ENCODE measurements at regions not wholly inside any gene's neighbourhood (a gene's known extent, or its start where the extent isn't known, plus 50 kb on each side); places are given as distances from the start of the nearest gene placed in this dataset.

DNA sequence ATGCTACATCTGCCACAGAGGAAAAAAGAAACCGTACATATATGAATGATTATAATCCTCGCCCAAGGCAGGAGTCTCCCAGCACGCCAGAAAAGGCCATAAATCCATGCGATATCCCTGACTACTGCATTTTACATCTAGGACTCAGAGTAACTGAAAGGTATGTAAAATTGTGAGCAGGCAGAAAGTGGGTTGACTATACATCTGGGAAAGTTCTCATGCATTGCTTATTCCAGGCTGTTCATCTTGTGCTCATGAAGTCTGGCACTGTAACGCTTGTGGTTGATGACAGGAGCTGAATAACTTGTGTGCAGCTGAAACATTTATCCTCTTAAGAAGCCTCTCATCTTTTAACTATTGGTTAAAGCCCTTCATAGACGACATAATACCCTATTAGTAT lies 193.4 kb upstream of the STEAP4 start:
- DNase-seq = peak; percentile 46

DNA sequence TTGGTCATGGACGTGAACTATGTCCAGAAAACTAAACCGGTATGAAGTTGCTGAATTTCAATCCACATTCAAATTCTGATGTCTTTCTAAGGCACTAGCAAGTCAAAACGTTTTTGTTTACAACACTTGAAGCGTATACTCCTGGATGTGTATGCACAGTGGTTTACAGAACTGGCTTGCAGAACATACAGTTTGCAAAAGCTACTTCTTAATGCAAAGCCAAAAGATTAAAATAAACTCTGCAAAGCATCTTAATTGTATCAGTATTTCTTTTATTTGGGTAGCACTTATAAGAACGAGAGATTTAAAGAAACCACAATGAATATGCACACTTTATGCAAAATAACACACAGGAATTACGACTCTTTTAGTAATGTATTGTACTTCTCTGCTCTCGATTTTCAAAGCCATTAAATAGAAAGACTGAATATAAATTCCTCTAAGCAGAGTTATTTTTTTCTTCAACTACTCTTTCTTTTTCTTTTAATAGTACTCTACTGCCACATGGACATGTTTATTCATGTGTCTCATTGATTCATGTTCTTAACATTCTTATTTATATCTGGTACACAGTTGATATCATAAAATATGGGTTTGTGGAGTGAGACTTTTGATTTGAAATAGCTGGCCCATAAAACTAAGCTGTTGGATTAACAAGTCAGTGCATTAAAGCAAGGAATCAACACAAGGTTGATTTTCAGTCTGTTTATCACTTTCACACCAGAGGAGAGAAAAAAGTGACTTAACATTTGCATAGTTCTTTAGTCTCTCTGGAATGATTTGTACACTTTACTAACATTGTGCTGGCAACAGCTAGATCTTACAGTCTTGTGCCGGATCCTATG lies 189.4 kb upstream of the STEAP4 start:
- DNase-seq = no peak

DNA sequence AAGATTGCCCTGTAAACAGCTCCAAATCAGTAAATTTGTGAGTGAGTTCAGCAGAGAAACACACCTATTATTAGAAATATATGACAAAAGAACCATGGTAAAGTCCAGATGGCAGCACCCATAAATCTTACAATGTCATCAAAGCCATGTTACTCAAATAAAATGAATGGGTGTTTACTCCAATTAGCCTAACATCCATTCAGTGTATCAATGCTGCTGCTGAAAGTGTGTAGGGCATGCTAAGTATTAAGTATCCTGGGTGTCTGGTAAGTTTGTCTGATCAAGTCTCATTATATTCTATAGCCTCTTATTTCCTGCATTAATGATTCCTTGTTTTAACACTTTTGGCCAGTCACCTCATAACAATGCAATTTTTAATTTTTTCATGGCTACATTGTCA lies 185.5 kb upstream of the STEAP4 start:
- no peak for DNase-seq

DNA sequence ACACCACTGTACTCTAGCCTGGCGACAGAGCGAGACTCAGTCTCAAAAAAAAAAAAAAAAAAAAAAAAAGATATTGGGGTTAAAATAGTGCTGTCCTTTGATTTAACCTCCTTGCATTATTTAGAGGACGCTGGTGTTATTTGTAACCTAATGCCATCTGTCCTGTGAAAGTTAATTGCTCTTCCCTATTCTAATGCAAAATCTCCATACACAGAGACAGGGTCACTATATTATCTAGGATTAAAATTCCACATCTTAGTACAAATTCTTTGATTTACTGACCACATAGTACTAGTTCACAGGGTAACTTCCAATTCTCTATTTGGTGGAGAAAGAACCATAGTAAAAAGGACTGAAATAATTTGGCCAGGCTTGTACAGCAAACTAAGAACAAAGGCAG lies 184.2 kb upstream of the STEAP4 start:
- no peak for DNase-seq

DNA sequence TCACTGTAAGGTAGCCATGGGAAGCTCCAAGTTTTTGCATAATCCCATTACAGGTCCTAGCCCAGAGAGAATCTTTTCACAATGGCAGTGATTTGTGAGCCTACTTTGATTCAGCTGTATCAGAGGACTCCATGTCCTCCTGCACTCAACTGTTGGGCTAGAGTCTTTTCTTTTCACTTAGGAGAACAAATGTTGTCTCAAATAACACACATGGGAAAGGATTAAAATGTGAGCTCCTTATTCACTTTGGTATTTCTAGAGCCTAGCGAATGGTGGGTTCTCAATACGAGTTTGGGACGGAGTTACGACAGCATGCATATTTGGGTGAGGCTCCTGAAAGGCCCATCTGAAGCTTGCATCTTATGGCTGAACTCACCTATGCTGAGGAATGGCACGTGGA lies 183.5 kb upstream of the STEAP4 start:
- no peak for DNase-seq

DNA sequence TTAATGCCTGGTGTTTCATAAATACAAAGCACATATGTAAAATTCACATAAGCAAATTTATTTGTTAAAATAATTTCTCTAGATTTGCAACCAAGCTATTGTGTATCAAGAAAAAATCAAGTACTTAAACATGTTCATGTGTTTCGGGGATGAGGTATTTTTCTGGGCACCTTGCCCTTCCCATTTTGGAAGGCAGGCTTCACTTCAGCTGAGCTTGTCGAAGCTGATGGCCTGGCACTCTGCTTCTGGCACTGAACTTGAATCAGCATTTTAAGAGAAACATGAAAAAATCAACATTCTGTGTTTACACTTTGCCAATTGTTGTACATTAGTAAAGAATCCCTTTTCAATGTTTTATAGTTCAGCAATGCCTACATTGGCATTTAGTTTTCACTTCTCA lies 179.1 kb upstream of the STEAP4 start:
- DNase-seq = peak; percentile 25

DNA sequence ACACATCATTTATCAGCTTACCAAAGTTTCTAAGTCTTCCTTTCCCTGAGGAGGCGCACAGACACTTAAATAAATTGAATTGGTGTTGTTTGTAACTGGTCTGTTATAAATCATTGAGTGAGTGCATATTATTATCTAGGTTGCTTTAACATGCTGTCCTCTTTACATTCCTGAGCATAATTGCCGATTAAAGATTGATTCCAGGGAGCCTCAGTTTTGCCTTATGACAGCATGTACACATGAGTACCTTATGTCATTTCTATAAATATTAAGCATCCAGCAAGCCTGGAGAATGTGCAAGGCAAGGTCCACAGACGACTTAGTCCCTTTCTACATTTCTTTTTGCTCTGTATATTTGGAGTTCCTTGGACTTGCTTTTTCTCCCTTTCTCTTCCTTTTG lies 177.9 kb upstream of the STEAP4 start:
- DNase-seq = no peak

DNA sequence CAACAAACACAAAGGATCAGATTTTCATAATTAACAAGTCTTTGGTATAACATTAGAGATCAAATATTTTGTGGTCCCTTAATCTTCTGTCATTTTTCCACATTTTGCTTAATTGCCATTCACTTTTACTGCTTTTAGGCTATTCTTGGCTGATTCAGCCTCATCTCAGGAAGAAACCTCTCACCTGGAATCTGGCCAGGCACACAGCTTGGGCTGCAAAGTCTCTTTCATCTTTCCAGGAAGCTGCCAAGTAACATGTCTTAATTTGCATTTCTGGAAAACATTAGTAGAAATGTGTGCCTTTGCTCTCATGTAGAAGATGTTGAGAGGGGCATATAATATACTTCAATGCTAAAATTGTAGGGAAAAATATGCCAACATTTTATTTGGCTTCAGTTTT lies 174.2 kb upstream of the STEAP4 start:
- DNase-seq = peak; percentile 29

DNA sequence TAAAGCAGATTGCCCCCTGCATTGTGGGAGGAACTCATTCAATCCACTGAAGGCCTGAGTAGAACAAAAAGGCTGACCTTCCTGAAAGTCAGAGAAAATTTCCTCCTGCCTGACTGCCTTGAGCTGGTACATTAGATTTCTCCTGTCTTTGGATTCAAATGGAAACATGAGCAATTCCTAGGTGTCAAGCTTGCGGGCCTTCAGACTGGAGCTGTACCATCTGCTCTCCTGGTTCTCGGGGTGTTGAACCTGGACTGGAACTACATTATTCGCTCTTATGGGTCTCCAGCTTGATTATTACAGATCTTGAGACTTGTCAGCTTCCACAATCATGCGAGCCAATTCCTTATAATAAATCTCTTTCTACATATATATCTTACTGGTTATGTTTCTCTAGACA lies 173.6 kb upstream of the STEAP4 start:
- no peak for DNase-seq

DNA sequence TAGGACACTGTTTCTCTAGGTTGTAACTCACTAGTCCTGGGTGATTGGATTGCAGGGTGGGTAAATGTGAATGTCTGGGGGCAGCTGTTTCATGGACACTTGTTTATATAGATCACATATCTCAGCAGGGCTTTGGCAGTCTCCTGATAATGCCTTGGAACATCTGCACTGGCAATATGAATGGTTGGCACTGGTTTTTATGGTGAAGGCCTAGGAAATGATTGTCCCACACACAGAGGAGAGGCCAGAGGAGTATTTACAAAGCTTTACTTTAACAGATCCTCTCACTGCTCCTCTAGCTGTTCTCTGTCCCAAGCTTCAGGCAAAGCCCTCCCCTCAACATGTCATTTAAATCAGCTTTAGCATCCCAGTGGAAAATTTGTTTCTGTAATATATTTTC lies 171.3 kb upstream of the STEAP4 start:
- DNase-seq = peak; percentile 18

DNA sequence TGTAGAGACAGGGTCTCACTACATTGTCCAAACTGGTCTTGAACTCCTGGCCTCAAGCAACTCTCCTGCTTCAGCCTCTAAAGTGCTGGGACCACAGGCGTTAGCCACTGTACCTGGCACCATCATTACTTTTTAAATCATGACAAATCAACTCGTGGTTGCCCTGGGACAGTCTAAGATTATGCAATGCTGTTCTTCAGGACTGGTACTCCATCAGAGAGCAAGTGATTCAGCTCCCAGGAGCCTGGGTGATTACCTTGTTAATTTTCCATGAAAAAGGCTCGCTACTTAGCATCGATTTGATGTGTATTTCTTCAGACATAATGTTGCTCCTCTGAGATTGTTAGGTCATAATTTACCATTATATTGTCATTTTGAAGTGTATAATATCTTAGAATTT lies 158.9 kb upstream of the STEAP4 start:
- no peak for DNase-seq

DNA sequence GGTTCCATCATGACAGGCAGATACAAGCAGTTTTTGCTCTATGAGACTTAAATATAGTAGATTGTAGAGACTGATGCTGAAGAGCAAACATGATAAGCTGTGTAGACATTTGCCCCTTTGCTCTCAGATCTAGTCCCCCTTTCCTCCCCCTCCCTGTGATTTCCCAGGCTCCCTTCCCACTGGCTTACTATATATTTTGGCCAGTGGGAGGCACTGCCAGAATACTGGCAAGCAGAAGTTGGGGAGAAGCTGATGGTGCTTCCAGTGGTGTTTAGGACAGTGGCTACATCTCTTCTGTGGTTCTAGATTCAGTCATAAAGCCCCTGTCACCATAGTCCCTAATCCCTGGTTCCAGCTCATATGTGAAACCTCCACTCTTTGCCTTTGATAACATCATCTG lies 156.1 kb upstream of the STEAP4 start:
- no peak for DNase-seq

DNA sequence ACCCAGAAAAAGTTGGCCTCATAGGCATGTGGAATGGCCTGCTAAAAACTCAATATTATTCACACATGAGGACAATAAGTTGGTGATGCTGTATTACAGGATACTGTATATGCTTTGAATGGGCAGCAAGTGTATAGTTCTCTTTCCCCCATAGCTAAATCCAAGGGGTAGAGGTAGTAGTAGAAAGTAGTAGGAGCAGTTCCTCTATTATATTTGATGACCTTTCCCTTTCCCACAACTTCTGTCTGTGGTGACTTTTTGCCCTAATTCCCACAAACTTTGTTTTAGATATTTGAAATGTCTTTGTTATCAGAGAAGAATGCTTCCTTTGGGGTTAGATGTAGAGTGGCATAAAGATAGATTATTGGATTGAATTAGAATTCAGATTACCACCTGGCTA lies 154.0 kb upstream of the STEAP4 start:
- DNase-seq = no peak

DNA sequence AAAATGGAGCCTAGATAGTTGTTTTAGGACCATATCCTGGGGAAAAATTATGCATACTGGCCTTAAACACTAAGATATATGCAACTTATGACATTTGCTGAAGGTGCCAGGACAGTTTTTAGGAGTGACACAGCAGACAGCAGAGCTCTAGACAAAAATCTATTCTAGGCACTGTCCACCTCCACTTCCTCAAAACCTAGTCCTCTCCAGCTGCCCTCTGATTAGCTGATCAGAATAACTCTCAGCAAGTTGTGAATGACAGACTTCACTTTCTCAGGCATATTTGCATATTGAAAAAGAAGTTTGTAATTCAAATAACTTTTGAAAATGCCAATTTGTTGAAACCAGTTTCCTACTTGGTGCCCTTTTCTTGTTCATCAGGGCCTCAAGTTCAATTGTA lies 152.3 kb upstream of the STEAP4 start:
- DNase-seq = no peak

DNA sequence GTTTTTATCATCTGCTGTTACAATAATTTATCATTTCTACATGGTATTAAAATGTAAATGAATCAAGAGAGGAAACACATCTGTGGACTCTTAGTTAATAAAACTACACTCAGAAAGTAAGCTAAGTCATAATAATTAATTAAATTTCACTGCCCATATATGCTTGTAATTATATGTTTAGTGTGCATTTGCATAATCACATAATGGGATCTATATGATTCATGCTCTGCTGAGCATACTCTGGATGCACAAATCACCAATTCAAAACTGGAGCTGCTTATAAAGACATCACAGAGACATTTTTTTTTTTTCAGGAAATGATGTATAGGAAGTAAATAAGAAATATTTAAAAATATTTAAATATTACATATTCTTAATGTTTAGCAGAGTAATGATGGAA lies 151.6 kb upstream of the STEAP4 start:
- DNase-seq = no peak

DNA sequence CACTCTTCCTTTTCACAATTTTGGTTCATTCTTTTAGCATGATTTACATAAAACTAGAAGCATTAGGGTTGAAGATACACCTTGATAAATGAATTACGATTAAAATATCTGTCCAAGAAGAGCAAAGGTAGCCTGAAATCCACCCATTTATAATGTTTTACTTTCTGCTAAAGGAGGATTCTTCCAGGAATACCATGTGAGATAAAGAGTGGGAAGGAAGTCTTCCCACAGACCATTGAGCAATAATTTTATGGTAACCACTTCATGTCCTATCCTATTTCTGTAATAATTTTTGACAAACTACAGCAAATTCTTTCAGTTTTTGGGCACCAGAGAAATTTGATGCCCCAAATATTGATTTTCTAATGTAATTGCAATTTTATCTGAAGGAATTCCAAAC lies 150.6 kb upstream of the STEAP4 start:
- DNase-seq = no peak

DNA sequence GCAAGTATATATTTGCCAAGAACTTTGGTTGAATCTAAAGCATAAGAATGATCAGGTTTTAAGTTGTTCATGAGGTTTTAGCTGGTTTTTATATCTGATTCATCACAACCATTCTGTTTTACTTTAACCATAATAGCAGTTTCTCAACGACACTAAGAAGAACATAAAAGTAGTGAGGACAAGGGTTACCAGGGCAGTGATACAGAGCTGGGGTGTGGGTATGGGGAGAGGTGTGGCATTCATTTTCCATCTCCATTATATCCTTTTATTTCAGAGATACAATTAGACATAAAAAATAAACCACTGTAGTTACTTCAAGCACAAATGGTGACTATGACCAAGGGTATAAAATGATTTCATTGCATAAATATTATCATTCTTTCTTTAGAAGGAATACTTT lies 149.8 kb upstream of the STEAP4 start:
- DNase-seq = no peak

DNA sequence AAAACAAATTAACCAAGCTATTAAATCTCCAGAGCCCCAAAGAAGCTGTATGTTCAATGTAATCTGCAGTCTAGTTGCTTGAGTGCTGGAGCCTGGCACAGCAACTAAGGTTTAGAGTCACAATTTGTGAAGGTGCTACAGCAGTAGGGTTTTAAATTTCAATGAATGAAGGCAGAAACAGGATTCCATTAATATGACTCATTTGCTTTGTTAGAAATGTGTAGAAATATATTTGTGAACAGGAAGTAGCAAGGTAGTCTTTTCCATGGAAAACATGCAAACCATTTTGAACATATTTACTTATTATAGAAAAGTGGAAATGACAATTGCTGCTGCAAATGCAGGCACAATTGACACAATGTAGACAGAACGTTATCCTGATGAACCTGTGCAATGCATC lies 149.0 kb upstream of the STEAP4 start:
- no peak for DNase-seq

DNA sequence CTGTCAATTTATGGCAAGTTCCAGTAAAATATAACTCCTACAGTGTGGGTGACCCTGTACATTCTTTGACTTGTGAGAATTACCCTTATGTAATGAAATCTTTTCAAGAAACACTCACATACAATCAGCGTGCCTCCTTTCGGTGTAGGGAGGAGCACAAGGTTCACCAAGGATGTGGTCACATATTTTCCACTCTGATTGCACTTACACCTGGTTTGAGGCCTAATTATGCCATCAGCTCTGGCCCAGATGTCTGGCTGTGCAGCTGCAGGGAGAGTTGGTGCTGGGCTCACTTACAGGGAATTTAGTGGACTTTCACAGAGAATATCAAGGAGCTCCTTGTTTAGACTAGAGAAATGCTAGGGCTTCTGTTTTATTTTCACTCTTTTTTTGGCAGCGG lies 146.0 kb upstream of the STEAP4 start:
- no peak for DNase-seq

DNA sequence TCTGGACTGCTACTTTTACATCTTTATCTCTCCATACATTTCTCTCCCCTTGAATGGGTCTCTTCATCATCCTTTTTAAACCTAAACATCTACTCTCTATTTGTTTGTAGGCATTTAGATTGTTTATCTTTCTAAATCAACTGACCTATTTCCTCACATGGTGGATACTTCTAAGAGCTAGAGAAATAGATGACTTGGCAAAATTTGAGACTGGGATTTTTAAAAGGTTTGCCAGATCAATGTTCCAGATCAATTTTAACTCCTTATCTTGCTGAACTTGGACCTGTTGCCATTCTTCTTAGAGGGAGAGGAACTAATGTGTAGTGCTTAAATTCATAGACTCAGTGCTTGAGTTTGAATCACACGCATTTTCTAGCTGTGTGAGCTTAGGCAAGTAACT lies 144.2 kb upstream of the STEAP4 start:
- no peak for DNase-seq

DNA sequence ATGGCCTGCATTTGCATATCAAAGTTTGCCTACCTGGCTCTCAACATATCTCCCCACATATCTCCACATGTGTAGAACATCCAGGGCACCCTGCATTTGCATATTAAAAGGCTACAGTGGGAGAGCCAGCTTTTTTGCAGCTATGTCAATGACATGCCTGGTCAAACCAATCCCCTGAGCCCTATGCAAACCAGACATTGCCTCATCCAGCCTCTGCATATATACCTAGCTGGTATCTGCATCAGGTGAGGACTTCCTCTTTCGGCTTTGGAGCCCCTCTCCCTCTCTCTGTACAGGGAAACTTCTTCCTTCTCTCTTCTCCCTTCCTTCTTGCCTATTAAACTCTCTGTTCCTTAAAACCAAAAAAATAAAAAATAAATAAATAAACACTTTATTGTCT lies 142.7 kb upstream of the STEAP4 start:
- DNase-seq = no peak

DNA sequence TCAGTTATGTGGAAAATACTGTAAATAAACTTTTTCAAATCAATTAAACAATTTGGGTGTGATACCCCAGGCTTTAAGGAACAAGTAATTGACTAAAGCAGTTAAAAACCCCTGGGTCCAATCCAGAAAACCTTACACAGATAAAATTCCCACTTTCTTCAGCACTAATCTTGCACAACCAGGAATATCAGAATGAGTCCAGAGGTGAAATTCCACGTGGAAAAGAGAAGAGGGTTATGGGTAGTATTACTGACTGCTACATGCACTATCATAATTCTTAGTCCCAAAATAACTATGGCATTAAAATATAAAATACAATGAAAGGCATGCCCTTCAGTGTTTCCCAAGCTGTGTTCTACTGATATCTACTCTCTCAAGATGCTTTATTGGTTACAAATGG lies 135.7 kb upstream of the STEAP4 start:
- DNase-seq = no peak

DNA sequence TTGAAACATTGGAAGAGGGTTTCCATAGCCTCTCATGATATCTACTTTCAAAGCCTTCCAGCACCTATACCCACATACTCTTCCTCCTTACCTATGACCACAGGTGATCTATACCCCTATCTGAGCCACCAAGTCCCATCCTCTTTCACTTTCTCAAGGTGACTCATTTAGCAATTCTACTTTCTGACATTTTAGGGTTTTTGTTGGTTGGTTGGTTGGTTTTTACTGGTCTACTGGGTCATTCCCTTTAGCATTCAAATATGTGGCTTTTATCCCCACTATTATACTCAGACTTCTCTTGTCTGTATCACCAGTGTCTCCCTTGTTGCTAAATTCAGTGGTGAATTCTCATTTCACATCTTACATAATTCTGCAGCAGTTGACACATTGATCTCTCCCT lies 130.4 kb upstream of the STEAP4 start:
- no peak for DNase-seq

DNA sequence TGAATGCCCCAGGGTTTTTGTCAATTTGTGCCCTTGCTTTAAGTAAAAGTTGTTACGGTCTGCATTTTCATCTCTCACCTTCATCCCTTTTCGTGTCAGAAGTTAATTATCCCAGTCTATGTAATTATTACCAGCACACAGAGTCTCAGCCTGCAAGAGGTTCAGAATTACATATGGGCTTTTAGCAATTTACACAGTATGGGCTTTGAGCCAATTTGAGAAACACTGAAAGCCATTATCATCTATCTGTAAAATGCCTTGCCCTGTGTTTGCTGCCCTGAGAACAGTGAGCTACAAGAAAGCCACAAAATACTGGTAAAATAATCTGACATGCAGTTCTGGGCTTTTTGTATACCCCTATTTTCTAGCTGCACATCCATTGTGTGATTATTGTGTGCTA lies 125.6 kb upstream of the STEAP4 start:
- peak; percentile 6 for DNase-seq
